OCI-M2 (cell line): ENCODE measurements at regions not wholly inside any gene's neighbourhood (a gene's known extent, or its start where the extent isn't known, plus 50 kb on each side); places are given as distances from the start of the nearest gene placed in this dataset.
"Not testable (repeated sequence)": the region's sequence is repeated elsewhere in the genome, so short reads cannot be mapped to it uniquely, and the experiment has no call there.

Source experiments
- DNase-seq: peaks from one replicate; lab custom pipeline; 2025; ENCODE audit not compliant: unreplicated experiment; lab: John Stamatoyannopoulos, UW

GRCh38 chr13:65725006-65725405 is 1505.1 kb downstream of the PCDH9 start:
- DNase-seq: no peak

- DNase-seq: no peak
Measured at GRCh38 chr13:65724226-65724625, 1505.9 kb downstream of the PCDH9 start.

- DNase-seq: no peak
Measured at GRCh38 chr13:65722506-65722905, 1507.6 kb downstream of the PCDH9 start.

DNA sequence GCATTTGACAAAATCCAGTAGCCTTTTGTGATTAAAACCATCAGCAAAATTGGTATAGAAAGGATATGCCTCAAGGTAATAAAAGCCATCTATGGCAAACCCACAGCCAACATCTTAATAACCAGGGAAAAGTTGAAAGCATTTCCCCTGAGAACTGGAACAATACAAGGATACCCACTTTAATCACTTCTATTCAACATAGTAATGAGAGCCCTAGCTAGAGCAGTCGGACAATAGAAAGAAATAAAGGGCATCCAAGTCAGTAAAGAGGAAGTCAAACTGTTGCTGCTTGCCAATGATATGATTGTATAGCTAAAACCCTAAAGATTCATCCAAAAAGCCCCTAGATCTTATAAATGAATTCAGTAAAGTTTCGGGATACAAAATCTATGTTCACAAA is 1510.3 kb downstream of the PCDH9 start:
- no peak for DNase-seq

GRCh38 chr13:65710514-65710913 is 1519.6 kb downstream of the PCDH9 start:
- DNase-seq: no peak

GRCh38 chr13:65697843-65698242 is 1532.3 kb downstream of the PCDH9 start:
- DNase-seq: no peak

- DNase-seq: no peak
Measured at GRCh38 chr13:65679240-65679639, 1550.9 kb downstream of the PCDH9 start.

DNA sequence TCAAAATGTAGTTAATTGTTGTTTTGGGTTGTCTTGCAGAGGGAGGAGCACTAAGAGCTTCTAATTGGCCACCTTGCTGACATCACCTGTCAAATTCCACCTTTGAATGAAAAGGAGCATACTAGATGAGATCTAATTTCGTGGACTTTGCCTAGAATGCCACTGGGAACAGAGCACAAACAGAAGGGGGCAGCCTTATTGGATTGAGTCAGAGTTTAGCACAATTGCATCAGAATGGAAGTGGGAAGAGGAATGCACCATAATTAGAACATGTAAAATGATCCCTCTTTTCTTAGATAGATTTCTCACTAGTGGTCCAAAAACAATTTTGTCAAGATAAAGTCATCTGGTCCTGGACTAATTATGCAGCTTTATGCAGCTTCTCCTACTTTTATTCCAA is 1552.2 kb downstream of the PCDH9 start:
- DNase-seq: no peak

DNA sequence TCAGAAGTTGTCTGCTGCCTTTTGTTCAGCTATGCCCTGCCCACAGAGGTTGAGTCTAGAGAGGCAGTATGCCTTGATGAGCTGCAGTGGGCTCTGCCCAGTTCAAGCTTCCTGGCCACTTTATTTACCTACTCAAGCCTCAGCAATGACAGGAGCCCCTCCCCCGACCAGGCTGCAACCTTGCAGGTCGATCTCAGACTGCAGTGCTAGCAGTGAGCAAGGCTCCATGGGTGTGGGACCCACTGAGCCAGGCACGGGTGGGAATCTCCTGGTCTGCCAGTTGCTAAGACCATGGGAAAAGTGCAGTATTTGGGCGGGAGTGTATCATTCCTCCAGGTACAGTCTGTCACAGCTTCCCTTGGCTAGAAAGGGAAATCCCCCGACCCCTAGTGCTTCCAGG is 1554.8 kb downstream of the PCDH9 start:
- not testable (repeated sequence) for DNase-seq

DNA sequence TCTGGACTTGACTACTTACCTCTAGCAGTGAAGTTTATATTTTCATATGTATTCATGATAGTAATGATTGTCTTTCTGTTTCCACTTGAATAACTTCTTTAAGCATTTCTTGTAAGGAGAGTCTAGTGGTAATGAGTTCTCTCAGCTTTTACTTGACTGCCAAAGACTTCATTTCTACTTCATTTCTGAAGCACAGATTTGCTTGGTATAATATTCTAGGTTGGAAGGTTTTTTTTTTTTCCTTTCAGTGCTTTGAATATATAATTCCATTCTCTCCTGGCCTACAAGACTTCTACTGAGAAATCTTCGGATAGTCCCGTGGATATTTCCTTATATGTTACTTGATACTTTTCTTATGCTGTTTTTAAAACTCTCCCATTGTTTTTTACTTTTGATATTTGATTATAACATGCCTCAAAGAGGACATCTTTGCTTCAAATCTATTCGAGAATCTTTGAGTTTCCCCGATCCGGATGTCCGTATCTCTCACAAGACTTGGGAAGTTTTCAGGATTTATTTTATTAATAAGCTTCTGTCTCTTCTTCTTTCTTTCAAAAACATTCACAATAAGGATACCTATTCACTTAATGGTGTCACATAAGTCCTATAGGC is 1560.0 kb downstream of the PCDH9 start:
- DNase-seq: no peak

GRCh38 chr13:65660731-65661130 is 1569.4 kb downstream of the PCDH9 start:
- DNase-seq: no peak

- DNase-seq: no peak
Measured at GRCh38 chr13:65656740-65657329, 1573.3 kb downstream of the PCDH9 start.

- no peak for DNase-seq
Measured at GRCh38 chr13:65653613-65654012, 1576.5 kb downstream of the PCDH9 start.

DNA sequence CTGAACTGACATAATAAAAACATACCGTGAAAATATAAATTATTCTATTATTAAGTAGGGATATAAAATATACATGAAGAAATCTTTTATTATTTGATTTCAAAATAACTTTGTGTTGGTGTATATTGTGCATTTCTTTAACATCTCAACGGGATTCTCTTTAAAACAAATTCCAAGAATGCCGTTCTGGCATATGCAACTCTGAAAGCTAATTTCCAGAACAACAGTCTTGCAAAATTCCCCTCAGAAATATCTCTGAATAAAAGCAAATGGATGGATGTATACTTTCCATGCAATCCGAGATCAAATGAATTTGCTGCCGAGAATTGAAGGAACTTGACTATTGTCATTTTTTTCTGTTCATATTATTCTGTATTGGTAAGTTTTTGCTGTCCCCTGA is 1579.8 kb downstream of the PCDH9 start:
- no peak for DNase-seq

- DNase-seq: no peak
Measured at GRCh38 chr13:65642996-65643395, 1587.1 kb downstream of the PCDH9 start.

- DNase-seq: no peak
Measured at GRCh38 chr13:65642301-65642700, 1587.8 kb downstream of the PCDH9 start.

GRCh38 chr13:65638572-65639168 is 1591.5 kb downstream of the PCDH9 start:
- DNase-seq: no peak

- DNase-seq: no peak
Measured at GRCh38 chr13:65633806-65634205, 1596.3 kb downstream of the PCDH9 start.

DNA sequence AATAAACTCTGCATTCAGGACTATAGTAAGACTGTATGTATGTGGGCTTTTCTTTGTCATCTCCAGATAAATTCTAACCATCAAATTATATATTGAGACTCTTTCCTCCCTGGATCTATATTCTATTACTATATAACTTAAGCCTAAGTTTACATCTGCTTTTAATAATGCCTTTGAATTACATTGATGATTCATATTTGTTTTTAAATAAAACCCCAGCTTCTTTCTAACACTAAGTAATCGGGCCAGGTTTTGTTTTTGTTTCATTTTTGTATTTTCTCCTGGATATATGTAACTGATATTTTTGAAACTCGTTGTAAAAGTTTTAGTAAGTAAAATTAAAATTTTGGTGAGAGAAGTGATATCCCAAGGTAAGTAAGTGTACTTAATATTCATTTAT is 1599.1 kb downstream of the PCDH9 start:
- DNase-seq: no peak

GRCh38 chr13:65629926-65630325 is 1600.2 kb downstream of the PCDH9 start:
- DNase-seq: no peak

GRCh38 chr13:65623148-65623547 is 1607.0 kb downstream of the PCDH9 start:
- no peak for DNase-seq

DNA sequence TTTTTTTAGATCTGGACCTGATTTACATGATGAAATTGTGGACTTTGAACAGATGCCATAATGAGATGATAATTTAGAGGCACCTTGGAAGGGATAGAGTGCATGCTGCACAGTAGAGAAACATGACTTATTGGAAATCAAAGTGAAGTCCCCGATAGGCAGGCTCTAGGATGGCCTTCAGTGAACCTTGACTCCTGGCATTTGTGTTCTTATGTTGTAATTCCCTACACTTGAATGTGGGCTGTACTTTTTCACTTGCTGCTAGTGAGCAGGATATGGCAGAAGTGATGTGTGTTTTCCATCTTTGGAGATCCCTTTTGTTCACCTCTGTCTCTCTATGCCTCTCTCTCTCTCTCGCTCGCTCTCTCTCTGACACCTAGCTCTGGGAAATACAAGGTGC is 1614.6 kb downstream of the PCDH9 start:
- no peak for DNase-seq

GRCh38 chr13:65613004-65613403 is 1617.1 kb downstream of the PCDH9 start:
- DNase-seq: no peak
